ENCODE measurements at regions not wholly inside any gene's neighbourhood (a gene's known extent, or its start where the extent isn't known, plus 50 kb on each side); places are given as distances from the start of the nearest gene placed in this dataset.

DNA sequence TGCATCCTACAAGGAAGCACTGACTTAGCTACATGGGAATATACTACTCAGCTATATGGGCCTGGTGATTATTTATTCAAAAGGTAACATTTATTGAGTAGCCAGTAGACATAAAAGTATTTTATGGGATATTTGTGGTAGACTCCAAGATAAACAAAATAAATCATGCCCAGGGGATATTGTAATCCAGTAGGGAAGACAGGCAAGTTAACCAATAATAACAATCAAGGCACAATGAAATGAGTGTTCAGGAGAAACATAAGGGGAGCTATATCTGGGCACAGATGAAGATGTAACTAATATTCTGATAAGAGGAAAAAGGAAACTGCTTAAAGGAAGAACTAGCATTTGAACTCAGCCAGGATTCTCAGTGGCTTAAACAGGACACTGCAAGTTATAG is 161.4 kb upstream of the MTNR1B start:
- no peak for DNase-seq

- no peak for DNase-seq
Observed at GRCh38 chr11:92810423-92811064, 158.9 kb upstream of the MTNR1B start.

DNA sequence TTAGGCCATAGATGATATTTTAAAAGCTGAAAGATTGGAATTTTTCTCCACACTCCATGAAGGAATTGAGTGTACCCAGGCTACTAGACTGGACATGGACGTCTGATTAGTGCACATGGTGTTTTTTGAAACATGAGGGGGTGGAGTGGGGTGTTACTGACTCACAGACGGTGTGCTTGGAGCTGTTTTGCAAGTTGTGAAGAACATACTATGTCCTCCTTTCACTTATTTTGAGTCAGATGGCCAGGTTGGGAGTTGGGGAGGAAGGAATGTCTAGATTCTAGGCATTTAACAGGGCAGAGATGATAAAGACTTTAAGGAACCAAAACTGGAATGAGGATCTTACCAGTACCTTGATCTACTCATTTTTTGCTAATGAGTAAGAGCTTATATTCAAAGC is 158.1 kb upstream of the MTNR1B start:
- peak; percentile 64 to 66 (median 65) for DNase-seq

DNA sequence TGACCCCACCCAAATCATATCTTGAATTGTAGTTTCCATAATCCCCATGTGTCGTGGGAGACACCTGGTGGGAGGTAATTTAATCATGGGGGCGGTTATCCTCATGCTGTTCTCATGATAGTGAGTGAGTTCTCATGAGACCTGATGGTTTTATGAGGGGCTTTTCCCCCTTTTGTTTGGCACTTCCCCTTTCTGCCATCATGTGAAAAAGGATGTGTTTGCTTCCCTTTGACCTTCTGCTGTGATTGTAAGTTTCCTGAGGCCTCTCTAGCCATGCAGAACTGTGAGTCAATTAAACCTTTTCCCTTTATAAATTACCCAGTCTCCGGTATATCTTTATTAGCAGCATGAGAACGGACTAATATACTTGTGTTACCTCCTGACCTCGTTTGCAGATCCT is 156.6 kb upstream of the MTNR1B start:
- no peak for DNase-seq

- peak; percentile 17 to 29 (median 19) for DNase-seq
Observed at GRCh38 chr11:92819830-92820229, 149.6 kb upstream of the MTNR1B start.

DNA sequence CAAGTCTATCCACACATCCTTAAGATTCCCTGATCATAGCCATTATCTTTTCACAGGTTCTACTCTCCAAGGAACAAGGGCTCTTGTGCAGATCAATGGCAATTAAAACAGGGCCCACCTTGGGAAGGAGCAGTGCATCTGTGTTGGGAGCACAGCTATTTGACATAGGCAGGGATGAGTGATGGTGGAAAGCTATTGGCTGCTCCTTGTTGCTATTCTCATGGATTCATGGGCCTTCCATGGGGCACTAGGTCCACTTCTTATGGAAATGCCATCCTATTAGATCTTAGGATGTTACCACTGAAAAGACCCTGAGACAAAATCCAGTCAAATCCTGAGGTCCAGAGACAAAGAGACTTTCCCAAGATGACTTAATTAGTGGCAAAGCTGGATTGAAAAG is 148.6 kb upstream of the MTNR1B start:
- no peak for DNase-seq

DNA sequence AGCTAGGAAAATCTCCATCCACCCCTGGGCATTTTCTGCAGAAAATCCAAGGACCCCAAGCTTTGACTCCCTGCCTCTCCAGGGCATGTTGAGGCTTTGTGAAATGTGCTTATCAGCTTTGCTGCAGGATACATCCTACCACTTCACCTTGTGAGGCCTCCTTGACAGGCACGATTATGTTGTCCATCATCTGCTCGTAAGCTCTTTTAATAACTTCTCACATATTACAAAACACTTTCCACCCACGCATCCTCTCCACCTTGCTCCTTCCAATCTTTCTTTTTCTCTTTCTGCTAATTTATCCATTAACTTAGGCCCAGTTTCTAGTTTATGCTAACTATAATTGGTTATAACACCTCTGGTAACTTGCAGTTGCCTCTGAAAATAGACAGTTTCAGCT is 147.0 kb upstream of the MTNR1B start:
- DNase-seq = no peak

GRCh38 chr11:92826136-92826535 is 143.3 kb upstream of the MTNR1B start:
- no peak for DNase-seq

DNA sequence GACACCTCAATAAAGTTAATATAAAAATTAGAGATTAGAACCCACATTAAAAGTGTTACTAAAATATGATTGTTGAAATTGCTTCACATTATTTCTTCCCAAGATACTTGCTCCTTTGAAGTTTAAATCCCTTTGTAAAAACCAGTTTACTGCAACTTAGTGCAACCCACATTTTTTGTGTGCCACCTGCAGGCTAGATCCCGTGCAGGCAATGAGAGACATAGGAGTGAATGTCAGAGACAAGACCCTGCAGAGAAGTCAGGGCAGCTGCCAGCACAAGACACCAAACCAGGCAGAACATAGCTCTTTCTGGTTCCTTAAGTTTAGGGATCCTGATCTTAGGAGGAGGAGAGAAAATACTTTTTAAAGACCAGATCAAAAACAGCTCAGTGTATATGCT is 142.8 kb upstream of the MTNR1B start:
- DNase-seq = no peak

- DNase-seq = no peak
Observed at GRCh38 chr11:92827132-92827531, 142.3 kb upstream of the MTNR1B start.

DNA sequence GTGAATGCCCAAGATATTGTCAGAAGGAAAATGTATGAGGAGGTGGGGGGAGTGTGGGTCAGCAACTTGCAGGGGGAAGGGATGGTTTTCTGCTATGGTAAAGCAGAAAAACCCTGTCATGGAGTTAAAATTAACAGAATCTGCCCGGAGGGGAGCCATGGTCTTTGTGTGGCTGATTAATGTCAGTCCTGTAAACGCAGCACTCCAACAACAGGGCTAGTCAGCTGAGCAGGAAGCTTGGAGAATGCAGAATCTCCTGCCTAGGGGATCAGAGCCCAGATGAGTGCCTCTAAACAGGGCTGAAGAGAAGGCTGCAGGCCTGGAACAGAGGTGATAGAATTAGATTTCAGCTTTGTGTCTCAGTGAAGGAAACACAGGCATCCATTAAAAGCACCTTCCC is 140.9 kb upstream of the MTNR1B start:
- DNase-seq = no peak

- no peak for DNase-seq
Observed at GRCh38 chr11:92829121-92829520, 140.3 kb upstream of the MTNR1B start.

DNA sequence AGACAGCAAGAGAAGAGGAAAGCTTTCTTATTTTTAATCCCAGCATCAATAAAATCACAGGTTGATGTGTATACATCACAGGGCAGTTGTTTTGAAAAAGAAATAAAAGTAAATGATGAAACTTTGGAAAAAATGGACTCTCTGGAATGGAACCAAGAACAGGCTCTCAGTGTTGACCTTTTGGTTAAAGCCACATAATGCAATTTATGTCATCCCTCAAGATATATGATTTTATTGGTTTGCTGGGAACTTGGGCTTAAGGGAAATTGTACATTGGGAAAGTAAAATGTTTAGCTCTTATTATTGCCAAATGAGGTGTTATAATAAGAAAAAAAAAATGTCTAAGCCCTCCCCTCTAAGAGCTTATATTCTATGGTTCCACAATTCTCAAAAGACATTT is 139.8 kb upstream of the MTNR1B start:
- DNase-seq = no peak

DNA sequence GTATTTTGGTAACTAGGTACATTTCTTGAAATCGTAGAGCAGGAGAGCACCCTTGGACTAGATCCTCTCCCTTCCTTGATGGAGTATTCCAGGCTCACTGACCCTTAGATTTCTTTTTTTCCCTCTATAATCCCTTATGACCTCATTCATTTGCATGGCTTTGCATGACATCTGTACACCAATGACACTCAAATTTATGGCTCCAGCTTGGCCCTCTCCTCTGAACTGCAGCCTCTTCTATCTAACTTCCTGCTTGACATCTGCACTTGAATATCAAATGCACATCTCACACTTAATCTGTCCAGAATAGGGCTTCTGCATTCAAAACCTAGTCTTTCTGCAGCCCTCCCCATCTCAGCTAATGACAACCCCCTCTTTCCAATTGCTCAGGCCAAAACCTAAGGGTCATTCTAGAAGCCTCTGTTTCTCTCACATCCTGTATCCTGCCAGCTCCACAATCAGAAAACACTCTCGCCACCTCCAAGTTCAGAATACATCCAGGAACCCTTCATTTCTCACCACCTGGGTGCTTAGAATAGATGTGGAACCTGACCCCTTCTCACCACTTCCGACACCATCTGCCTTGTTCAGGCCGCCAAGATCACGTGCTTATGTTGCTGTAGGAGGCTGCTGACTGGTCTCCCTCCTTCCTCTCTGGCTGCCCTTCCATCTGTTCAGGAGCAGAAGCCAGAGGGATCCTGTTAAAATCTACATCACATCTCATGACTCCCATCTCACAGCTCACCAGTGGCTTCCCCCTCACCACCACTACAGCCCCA is 138.9 kb upstream of the MTNR1B start:
- no peak for DNase-seq

DNA sequence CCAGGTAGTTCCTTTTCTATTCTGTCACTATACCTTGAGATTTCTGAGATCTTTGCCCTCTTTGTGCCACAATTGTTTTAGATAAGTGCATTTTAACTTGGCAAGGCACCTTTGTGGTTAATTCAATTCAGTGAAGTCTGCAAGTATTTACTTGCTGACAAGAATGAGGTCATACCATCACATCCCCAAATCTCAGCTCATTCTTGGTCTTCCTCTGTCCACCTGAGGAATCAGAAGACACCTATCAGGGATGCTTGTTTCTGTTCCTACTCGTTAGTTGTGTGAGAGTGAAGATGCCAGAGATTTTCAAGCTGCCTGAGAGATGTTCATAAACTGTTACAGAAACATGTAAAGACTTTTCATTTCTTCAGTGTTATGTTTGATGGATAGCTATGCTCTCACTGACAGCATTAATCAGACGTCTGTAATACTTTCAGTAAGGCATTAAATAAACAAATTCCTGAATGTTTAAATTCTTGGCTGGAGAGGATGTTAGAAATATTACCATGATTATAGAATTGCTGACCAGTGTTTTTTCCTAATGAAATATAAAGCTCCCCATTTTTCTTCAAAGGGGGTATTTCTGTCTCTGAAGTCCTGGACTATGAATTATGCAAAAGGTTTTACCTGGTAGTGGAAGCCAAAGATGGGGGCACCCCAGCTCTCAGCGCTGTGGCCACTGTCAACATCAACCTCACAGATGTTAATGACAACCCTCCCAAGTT is 135.0 kb upstream of the MTNR1B start:
- DNase-seq = no peak

DNA sequence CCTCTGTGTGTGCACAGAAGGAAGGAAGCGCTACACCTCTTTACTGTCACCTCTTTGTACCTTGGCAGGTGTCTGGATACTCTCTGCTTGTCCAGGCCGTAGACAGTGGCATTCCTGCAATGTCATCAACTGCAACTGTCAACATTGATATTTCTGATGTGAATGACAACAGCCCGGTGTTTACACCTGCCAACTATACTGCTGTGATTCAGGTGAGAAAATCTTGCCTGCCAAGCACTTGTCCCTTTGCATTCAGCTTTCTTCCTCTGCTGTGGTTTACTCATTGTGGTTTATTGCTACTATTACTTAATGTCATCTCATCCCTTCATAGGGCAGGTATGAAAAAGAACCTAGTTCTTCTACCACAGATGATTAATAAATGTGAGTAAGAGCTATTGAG is 131.9 kb upstream of the MTNR1B start:
- DNase-seq = no peak

- no peak for DNase-seq
Observed at GRCh38 chr11:92838759-92839310, 130.6 kb upstream of the MTNR1B start.

- DNase-seq = no peak
Observed at GRCh38 chr11:92839450-92839849, 130.0 kb upstream of the MTNR1B start.

DNA sequence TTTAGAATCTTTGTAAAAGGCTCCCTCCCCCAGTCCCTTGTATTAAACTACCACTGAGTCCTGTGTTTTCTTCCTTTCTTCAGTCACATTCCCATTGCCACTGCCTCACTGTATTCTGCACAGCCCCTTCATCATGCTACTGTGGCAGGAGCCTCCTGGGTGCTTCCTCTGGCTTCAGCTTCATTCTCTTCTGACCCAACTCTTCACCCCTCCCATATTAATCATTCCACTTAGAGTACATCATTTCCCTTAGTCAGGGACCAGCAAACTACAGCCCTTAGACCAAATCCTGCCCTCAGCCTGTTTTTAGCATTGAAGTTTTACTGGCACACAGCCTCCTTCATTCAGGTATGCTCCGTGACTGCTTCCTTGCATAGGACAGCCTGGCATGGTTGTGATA is 127.7 kb upstream of the MTNR1B start:
- no peak for DNase-seq

- DNase-seq = no peak
Observed at GRCh38 chr11:92843455-92843854, 126.0 kb upstream of the MTNR1B start.

DNA sequence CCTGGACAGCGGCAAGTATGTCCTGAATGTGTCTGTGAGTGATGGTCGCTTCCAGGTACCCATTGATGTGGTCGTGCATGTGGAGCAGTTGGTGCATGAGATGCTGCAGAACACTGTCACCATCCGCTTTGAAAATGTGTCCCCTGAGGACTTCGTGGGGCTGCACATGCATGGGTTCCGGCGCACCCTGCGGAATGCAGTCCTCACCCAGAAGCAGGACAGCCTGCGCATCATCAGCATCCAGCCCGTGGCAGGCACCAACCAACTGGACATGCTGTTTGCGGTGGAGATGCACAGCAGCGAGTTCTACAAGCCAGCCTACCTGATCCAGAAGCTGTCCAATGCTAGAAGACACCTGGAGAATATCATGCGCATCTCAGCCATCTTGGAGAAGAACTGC is 125.3 kb upstream of the MTNR1B start:
- DNase-seq = no peak

GRCh38 chr11:92845390-92845789 is 124.1 kb upstream of the MTNR1B start:
- DNase-seq = no peak

DNA sequence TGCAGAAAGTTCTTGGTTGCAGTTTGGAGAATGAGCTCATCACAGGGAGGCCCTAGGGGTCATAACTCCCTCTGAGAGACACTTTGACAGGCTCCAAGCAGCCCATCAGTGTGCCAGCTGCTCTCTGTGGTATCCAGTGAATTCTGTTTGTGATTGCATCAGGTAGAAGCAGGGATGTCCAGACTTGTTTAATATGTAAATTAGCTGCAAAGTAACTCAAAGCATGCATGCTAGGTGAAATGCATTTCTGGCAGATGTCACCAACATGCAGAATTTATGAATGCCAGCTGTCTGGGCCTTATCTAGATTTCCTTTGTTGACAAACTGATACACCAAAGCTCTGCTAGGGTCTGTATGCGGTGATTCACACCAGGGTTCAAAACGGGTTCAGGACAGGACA is 123.6 kb upstream of the MTNR1B start:
- no peak for DNase-seq
